OCI-LY7 (cell line): ENCODE measurements at regions not wholly inside any gene's neighbourhood (a gene's known extent, or its start where the extent isn't known, plus 50 kb on each side); places are given as distances from the start of the nearest gene placed in this dataset.

ENCODE experiments used
- BruUV-seq: library from RNA; stranded (reverse); fragments of 400-500 nt; replicated peaks from 2 replicates; lab custom pipeline; 2021; lab: Mats Ljungman, UMichigan
- CTCF ChIA-PET: fragments of 300-600 bp; sonication (Branson Sonifier 250); formaldehyde crosslinking; loops from one replicate; lab custom pipeline; 2022; ENCODE audit warnings: antibody characterized with exemption; ENCODE audit not compliant: unreplicated experiment; lab: Charles Lee
- POLR2A ChIA-PET: fragments of 300-600 bp; sonication (Branson Sonifier 250); formaldehyde crosslinking; loops from one replicate; lab custom pipeline; 2022; ENCODE audit warnings: antibody characterized with exemption; lab: Charles Lee
- DNase-seq: peaks from one replicate; pipeline ENCODE4 v3.0.0-alpha.2; 2015; ENCODE audit warnings: low spot score
- H2AFZ ChIP-seq: fragments of 200-600 bp; sonication (generic), shearing (Covaris generic); 2 replicates; pipeline ENCODE4 v1.6.1; 2014; ENCODE audit warnings: mild to moderate bottlenecking, antibody characterized with exemption, low read length, moderate library complexity
- H3K27ac ChIP-seq: fragments of 200-600 bp; sonication (generic); 2 replicates; pipeline ENCODE4 v1.5.1; 2014; ENCODE audit warnings: mixed run types, low read depth, mild to moderate bottlenecking, moderate library complexity, low read length, inconsistent platforms; ENCODE audit not compliant: poor library complexity, severe bottlenecking
- H3K36me3 ChIP-seq: fragments of 200-600 bp; sonication (generic); 2 replicates; pipeline ENCODE4 v1.6.1; 2014; ENCODE audit warnings: mild to moderate bottlenecking, antibody characterized with exemption, low read length, moderate library complexity, mixed read lengths; ENCODE audit not compliant: insufficient read depth
- H3K4me1 ChIP-seq: fragments of 200-600 bp; sonication (generic); 2 replicates; pipeline ENCODE4 v1.5.1; 2014; ENCODE audit warnings: mild to moderate bottlenecking, low read length; ENCODE audit not compliant: insufficient read depth, poor library complexity, severe bottlenecking
- H3K4me2 ChIP-seq: fragments of 200-600 bp; sonication (generic); 2 replicates; pipeline ENCODE4 v1.6.1; 2014; ENCODE audit warnings: mild to moderate bottlenecking, low read length
- H3K4me3 ChIP-seq: fragments of 200-600 bp; sonication (generic); 2 replicates; pipeline ENCODE4 v1.5.1; 2014; ENCODE audit warnings: mild to moderate bottlenecking, low read depth, low read length; ENCODE audit not compliant: poor library complexity, severe bottlenecking
- H3K79me2 ChIP-seq: fragments of 200-600 bp; sonication (generic); 2 replicates; pipeline ENCODE4 v1.6.1; 2016; ENCODE audit warnings: low read depth, mild to moderate bottlenecking, low read length, moderate library complexity, mixed read lengths; ENCODE audit not compliant: insufficient read depth
- H3K9me2 ChIP-seq: fragments of 200-600 bp; sonication (generic); 2 replicates; pipeline ENCODE4 v1.6.1; 2016; ENCODE audit warnings: mild to moderate bottlenecking, low read length, mixed read lengths; ENCODE audit not compliant: insufficient read depth
- H3K9me3 ChIP-seq: fragments of 200-600 bp; sonication (generic); 2 replicates; pipeline ENCODE4 v1.6.1; 2014; ENCODE audit warnings: mild to moderate bottlenecking, mixed run types, low read length, mixed read lengths
- H4K20me1 ChIP-seq: fragments of 200-600 bp; sonication (generic); 2 replicates; pipeline ENCODE4 v1.6.1; 2014; ENCODE audit warnings: mild to moderate bottlenecking, antibody characterized with exemption, low read length, moderate library complexity, mixed read lengths; ENCODE audit not compliant: insufficient read depth
- EZH2phosphoT487 ChIP-seq: fragments of 200-600 bp; sonication (generic); IDR thresholded peaks from 2 replicates; pipeline ENCODE4 v1.6.1; 2018; ENCODE audit warnings: low read depth, borderline replicate concordance, mild to moderate bottlenecking, mixed run types, antibody characterized with exemption, low read length, moderate library complexity, mixed read lengths
- intact Hi-C: fragments of 100-400 bp; cut with micrococcal nuclease; formaldehyde crosslinking; loops from one replicate; pipeline ENCODE4 v1.10.0; 2022; ENCODE audit not compliant: unreplicated experiment
- TF ChIP-seq, protein P1 (sequence below): fragments of 200-600 bp; sonication (generic); conservative IDR thresholded peaks from 2 replicates; pipeline ENCODE4 v1.5.1; 2014; ENCODE audit warnings: mild to moderate bottlenecking, antibody characterized with exemption, low read length, moderate library complexity, mixed read lengths

- ChIA-PET CTCF (no interaction called here), POLR2A (no interaction called here)
- TF ChIP-seq, protein P1, sequence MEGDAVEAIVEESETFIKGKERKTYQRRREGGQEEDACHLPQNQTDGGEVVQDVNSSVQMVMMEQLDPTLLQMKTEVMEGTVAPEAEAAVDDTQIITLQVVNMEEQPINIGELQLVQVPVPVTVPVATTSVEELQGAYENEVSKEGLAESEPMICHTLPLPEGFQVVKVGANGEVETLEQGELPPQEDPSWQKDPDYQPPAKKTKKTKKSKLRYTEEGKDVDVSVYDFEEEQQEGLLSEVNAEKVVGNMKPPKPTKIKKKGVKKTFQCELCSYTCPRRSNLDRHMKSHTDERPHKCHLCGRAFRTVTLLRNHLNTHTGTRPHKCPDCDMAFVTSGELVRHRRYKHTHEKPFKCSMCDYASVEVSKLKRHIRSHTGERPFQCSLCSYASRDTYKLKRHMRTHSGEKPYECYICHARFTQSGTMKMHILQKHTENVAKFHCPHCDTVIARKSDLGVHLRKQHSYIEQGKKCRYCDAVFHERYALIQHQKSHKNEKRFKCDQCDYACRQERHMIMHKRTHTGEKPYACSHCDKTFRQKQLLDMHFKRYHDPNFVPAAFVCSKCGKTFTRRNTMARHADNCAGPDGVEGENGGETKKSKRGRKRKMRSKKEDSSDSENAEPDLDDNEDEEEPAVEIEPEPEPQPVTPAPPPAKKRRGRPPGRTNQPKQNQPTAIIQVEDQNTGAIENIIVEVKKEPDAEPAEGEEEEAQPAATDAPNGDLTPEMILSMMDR: no peak
- TF ChIP-seq EZH2phosphoT487: no peak
- Histone ChIP-seq H3K9me3 (no peaks in the 10 kb centered on the region), H3K79me2 (no peaks in the 10 kb centered on the region), H2AFZ (no peak overlapping the region), H3K27ac (no peak overlapping the region), H4K20me1 (no peaks in the 10 kb centered on the region), H3K4me2 (no peak overlapping the region), H3K9me2 (no peaks in the 10 kb centered on the region), H3K36me3 (no peaks in the 10 kb centered on the region), H3K4me3 (no peak overlapping the region), H3K4me1 (no peaks in the 10 kb centered on the region)
- DNase-seq: no peak
- BruUV-seq: no TSS peak
- intact Hi-C loops: no loop called here
Measured at GRCh38 chr7:42471573-42472174, 234.7 kb upstream of the GLI3 start.

DNA sequence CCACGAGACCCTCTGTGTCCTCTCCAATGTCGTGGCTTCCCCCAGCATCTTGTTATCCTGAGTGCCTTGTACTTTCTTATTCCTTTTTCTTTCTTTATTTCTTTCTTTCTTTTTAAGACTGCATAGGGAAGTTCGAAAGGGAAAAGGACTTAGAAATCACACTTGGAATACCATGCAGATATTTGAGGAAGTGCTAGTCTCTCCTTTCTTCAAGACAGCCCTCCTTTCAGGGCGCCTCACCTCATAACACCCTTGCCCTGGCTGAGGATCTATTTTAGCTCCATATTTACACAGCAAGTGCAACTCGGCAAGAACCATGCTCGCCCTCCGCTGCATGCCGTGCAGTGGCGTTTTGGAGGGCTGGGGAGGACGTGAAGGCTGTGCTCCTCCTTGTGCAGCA, 232.3 kb upstream of the GLI3 start:
- Histone ChIP-seq H3K4me2 (no peak overlapping the region), H3K9me3 (no peaks in the 10 kb centered on the region), H3K36me3 (no peaks in the 10 kb centered on the region), H4K20me1 (no peaks in the 10 kb centered on the region), H3K79me2 (no peaks in the 10 kb centered on the region), H2AFZ (no peak overlapping the region), H3K27ac (no peak overlapping the region), H3K4me3 (no peak overlapping the region), H3K4me1 (no peaks in the 10 kb centered on the region), H3K9me2 (no peaks in the 10 kb centered on the region)
- TF ChIP-seq, protein P1: no peak
- no peak for TF ChIP-seq EZH2phosphoT487
- ChIA-PET POLR2A (no interaction called here), CTCF (no interaction called here)
- no peak for DNase-seq
- BruUV-seq: no TSS peak
- intact Hi-C loops: no loop called here

DNA sequence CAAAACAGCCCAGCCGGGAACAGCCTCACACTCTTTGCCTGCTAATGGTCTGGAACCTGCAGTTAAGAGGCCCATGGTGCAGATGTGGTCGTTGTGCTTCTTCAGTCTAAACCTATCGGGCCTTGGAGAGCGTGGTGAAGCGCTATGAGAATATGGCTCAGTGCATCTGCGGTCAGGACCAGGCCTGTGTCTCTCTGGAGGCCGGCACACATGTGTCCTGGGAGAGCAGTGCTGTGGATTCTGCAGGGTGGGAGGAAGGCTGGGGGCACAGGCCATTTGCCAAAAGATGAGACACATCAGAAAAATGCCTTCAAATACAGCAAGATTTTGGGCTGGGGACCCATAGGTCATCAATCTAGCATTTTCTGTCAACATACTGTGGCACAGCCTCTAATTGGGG, 231.5 kb upstream of the GLI3 start:
- no peaks in the 10 kb centered on the region for H4K20me1 ChIP-seq
- ChIA-PET CTCF (no interaction called here), POLR2A (no interaction called here)
- no peak for DNase-seq
- no peaks in the 10 kb centered on the region for H3K9me3 ChIP-seq
- no peak overlapping the region for H2AFZ ChIP-seq
- H3K36me3 ChIP-seq: no peaks in the 10 kb centered on the region
- TF ChIP-seq, protein P1: no peak
- no peak for TF ChIP-seq EZH2phosphoT487
- H3K4me3 ChIP-seq: no peak overlapping the region
- intact Hi-C loops: no loop called here
- no peaks in the 10 kb centered on the region for H3K79me2 ChIP-seq
- H3K4me2 ChIP-seq: no peak overlapping the region
- H3K9me2 ChIP-seq: no peaks in the 10 kb centered on the region
- H3K4me1 ChIP-seq: no peaks in the 10 kb centered on the region
- no peak overlapping the region for H3K27ac ChIP-seq
- no TSS peak for BruUV-seq
